ENCODE measurements at regions not wholly inside any gene's neighbourhood (a gene's known extent, or its start where the extent isn't known, plus 50 kb on each side); places are given as distances from the start of the nearest gene placed in this dataset.

- H4K8ac ChIP-seq (ENCODE audit: low read depth, low read length), result no peak overlapping the region
- H3K4me3 ChIP-seq (ENCODE audit: low read depth, low read length), result no peak overlapping the region
- H3K18ac ChIP-seq (ENCODE audit: low read length), result no peak overlapping the region
- H3K79me2 ChIP-seq (ENCODE audit: control insufficient read depth, insufficient read depth, low read length, poor library complexity), result no peaks in the 10 kb centered on the region
- no peak overlapping the region for H3K4me2 ChIP-seq (ENCODE audit: low read length)
- H3K23ac ChIP-seq (ENCODE audit: low read length), result no peak overlapping the region
- H3K4me1 ChIP-seq (ENCODE audit: control insufficient read depth in 1 of 2, insufficient read depth in 2 of 2, low read length in 2 of 2), result no peaks in the 10 kb centered on the region
- H3K4ac ChIP-seq (ENCODE audit: low read depth, low read length), result no peak overlapping the region
- no peak overlapping the region for H3K9ac ChIP-seq (ENCODE audit: low read length)
- H2AK5ac ChIP-seq (ENCODE audit: low read length), result no peak overlapping the region
- H3K36me3 ChIP-seq (ENCODE audit: control insufficient read depth in 1 of 2, insufficient read depth in 2 of 2, low read length in 2 of 2), result no peaks in the 10 kb centered on the region
- H2BK12ac ChIP-seq (ENCODE audit: low read length), result no peak overlapping the region
- no peak overlapping the region for H4K91ac ChIP-seq (ENCODE audit: low read depth, low read length)
- H3K27me3 ChIP-seq (ENCODE audit: insufficient read depth, low read length), result no peaks in the 10 kb centered on the region
- no peak overlapping the region for H2BK120ac ChIP-seq (ENCODE audit: insufficient read depth, low read length, poor library complexity)
- H4K12ac ChIP-seq (ENCODE audit: low read depth, low read length), result no peak overlapping the region
- H3K79me1 ChIP-seq (ENCODE audit: low read length), result no peaks in the 10 kb centered on the region
- no peak overlapping the region for H3K27ac ChIP-seq (ENCODE audit: low read depth, low read length)
- peaks cover 2% of the 10 kb centered on the region for H3K9me3 ChIP-seq (ENCODE audit: insufficient read depth, low read depth, low read length)
- no CpG with 5 or more reads among the region's 3 CpGs for WGBS (ENCODE audit: extremely low coverage, insufficient coverage, insufficient read length)
- DNase-seq, result no peak
- H2AFZ ChIP-seq (ENCODE audit: insufficient read depth, low read length, poor library complexity), result no peak overlapping the region
- H3K14ac ChIP-seq (ENCODE audit: low read length), result no peak overlapping the region
- no peak overlapping the region for H2BK5ac ChIP-seq (ENCODE audit: low read depth, low read length, poor library complexity)
Observed at GRCh38 chr10:91335147-91335546, 75.0 kb upstream of the HECTD2 start.

GRCh38 chr10:91339729-91340128, 70.4 kb upstream of the HECTD2 start:
- no peak overlapping the region for H2BK12ac ChIP-seq (ENCODE audit: low read length)
- no peaks in the 10 kb centered on the region for H3K79me1 ChIP-seq (ENCODE audit: low read length)
- H3K9me3 ChIP-seq (ENCODE audit: insufficient read depth, low read depth, low read length), result peaks cover 4% of the 10 kb centered on the region
- DNase-seq, result no peak
- H3K23ac ChIP-seq (ENCODE audit: low read length), result no peak overlapping the region
- H3K18ac ChIP-seq (ENCODE audit: low read length), result no peak overlapping the region
- H2AK5ac ChIP-seq (ENCODE audit: low read length), result no peak overlapping the region
- no peak overlapping the region for H3K9ac ChIP-seq (ENCODE audit: low read length)
- H3K4me2 ChIP-seq (ENCODE audit: low read length), result no peak overlapping the region
- H3K36me3 ChIP-seq (ENCODE audit: control insufficient read depth in 1 of 2, insufficient read depth in 2 of 2, low read length in 2 of 2), result no peaks in the 10 kb centered on the region
- no peak overlapping the region for H4K8ac ChIP-seq (ENCODE audit: low read depth, low read length)
- H3K79me2 ChIP-seq (ENCODE audit: control insufficient read depth, insufficient read depth, low read length, poor library complexity), result no peaks in the 10 kb centered on the region
- no peaks in the 10 kb centered on the region for H3K27me3 ChIP-seq (ENCODE audit: insufficient read depth, low read length)
- no peak overlapping the region for H4K91ac ChIP-seq (ENCODE audit: low read depth, low read length)
- no peak overlapping the region for H3K4ac ChIP-seq (ENCODE audit: low read depth, low read length)
- H2AFZ ChIP-seq (ENCODE audit: insufficient read depth, low read length, poor library complexity), result no peak overlapping the region
- peaks cover 0 to 5% of the 10 kb centered on the region in 2 experiments for H3K4me1 ChIP-seq (ENCODE audit: control insufficient read depth in 1 of 2, insufficient read depth in 2 of 2, low read length in 2 of 2)
- H3K27ac ChIP-seq (ENCODE audit: low read depth, low read length), result no peak overlapping the region
- no peak overlapping the region for H3K14ac ChIP-seq (ENCODE audit: low read length)
- H3K4me3 ChIP-seq (ENCODE audit: low read depth, low read length), result no peak overlapping the region
- H2BK5ac ChIP-seq (ENCODE audit: low read depth, low read length, poor library complexity), result no peak overlapping the region
- H4K12ac ChIP-seq (ENCODE audit: low read depth, low read length), result no peak overlapping the region
- H2BK120ac ChIP-seq (ENCODE audit: insufficient read depth, low read length, poor library complexity), result no peak overlapping the region
- WGBS (ENCODE audit: extremely low coverage, insufficient coverage, insufficient read length), result no CpG with 5 or more reads among the region's 1 CpG

- no peaks in the 10 kb centered on the region for H3K79me1 ChIP-seq (ENCODE audit: low read length)
- H3K27me3 ChIP-seq (ENCODE audit: insufficient read depth, low read length), result no peaks in the 10 kb centered on the region
- H4K8ac ChIP-seq (ENCODE audit: low read depth, low read length), result no peak overlapping the region
Observed at GRCh38 chr10:91340613-91341362, 69.4 kb upstream of the HECTD2 start.

GRCh38 chr10:91341686-91342085, 68.5 kb upstream of the HECTD2 start:
- Histone ChIP-seq H3K4me3 (ENCODE audit: low read depth, low read length) (no peak overlapping the region), H3K23ac (ENCODE audit: low read length) (no peak overlapping the region), H3K27me3 (ENCODE audit: insufficient read depth, low read length) (no peaks in the 10 kb centered on the region), H4K8ac (ENCODE audit: low read depth, low read length) (no peak overlapping the region), H3K9me3 (ENCODE audit: insufficient read depth, low read depth, low read length) (peaks cover 4% of the 10 kb centered on the region), H2BK120ac (ENCODE audit: insufficient read depth, low read length, poor library complexity) (no peak overlapping the region), H3K9ac (ENCODE audit: low read length) (no peak overlapping the region), H4K91ac (ENCODE audit: low read depth, low read length) (no peak overlapping the region), H3K4ac (ENCODE audit: low read depth, low read length) (no peak overlapping the region), H3K18ac (ENCODE audit: low read length) (no peak overlapping the region), H3K4me2 (ENCODE audit: low read length) (no peak overlapping the region), H3K36me3 (ENCODE audit: control insufficient read depth in 1 of 2, insufficient read depth in 2 of 2, low read length in 2 of 2) (no peaks in the 10 kb centered on the region), H4K12ac (ENCODE audit: low read depth, low read length) (no peak overlapping the region), H2BK5ac (ENCODE audit: low read depth, low read length, poor library complexity) (no peak overlapping the region), H3K79me2 (ENCODE audit: control insufficient read depth, insufficient read depth, low read length, poor library complexity) (no peaks in the 10 kb centered on the region), H2BK12ac (ENCODE audit: low read length) (no peak overlapping the region), H3K4me1 (ENCODE audit: control insufficient read depth in 1 of 2, insufficient read depth in 2 of 2, low read length in 2 of 2) (peaks cover 0 to 5% of the 10 kb centered on the region in 2 experiments), H2AFZ (ENCODE audit: insufficient read depth, low read length, poor library complexity) (no peak overlapping the region), H3K27ac (ENCODE audit: low read depth, low read length) (no peak overlapping the region), H2AK5ac (ENCODE audit: low read length) (no peak overlapping the region), H3K79me1 (ENCODE audit: low read length) (no peaks in the 10 kb centered on the region), H3K14ac (ENCODE audit: low read length) (no peak overlapping the region)
- DNase-seq, result no peak

More at GRCh38 chr10:91340613-91341362, 69.4 kb upstream of the HECTD2 start:
- Histone ChIP-seq H2BK120ac (ENCODE audit: insufficient read depth, low read length, poor library complexity) (no peak overlapping the region), H2AK5ac (ENCODE audit: low read length) (no peak overlapping the region), H3K4me2 (ENCODE audit: low read length) (no peak overlapping the region), H3K79me2 (ENCODE audit: control insufficient read depth, insufficient read depth, low read length, poor library complexity) (no peaks in the 10 kb centered on the region), H2BK5ac (ENCODE audit: low read depth, low read length, poor library complexity) (no peak overlapping the region), H3K36me3 (ENCODE audit: control insufficient read depth in 1 of 2, insufficient read depth in 2 of 2, low read length in 2 of 2) (no peaks in the 10 kb centered on the region), H3K4me3 (ENCODE audit: low read depth, low read length) (no peak overlapping the region), H3K27ac (ENCODE audit: low read depth, low read length) (no peak overlapping the region), H3K23ac (ENCODE audit: low read length) (no peak overlapping the region), H4K91ac (ENCODE audit: low read depth, low read length) (no peak overlapping the region), H2BK12ac (ENCODE audit: low read length) (no peak overlapping the region), H3K4me1 (ENCODE audit: control insufficient read depth in 1 of 2, insufficient read depth in 2 of 2, low read length in 2 of 2) (peaks cover 0 to 5% of the 10 kb centered on the region in 2 experiments), H3K18ac (ENCODE audit: low read length) (no peak overlapping the region), H4K12ac (ENCODE audit: low read depth, low read length) (no peak overlapping the region), H3K14ac (ENCODE audit: low read length) (no peak overlapping the region), H3K9ac (ENCODE audit: low read length) (no peak overlapping the region), H2AFZ (ENCODE audit: insufficient read depth, low read length, poor library complexity) (no peak overlapping the region), H3K9me3 (ENCODE audit: insufficient read depth, low read depth, low read length) (peaks cover 4% of the 10 kb centered on the region), H3K4ac (ENCODE audit: low read depth, low read length) (no peak overlapping the region)
- peak in 1 of 2 donors; percentile 18 for DNase-seq
- WGBS (ENCODE audit: extremely low coverage, insufficient coverage, insufficient read length), result 100% methylated on average over 1 of the region's 8 CpGs

Measured in trophoblast cell (in vitro differentiated cells and primary cell).